HG03457 (cell line): ENCODE measurements at regions not wholly inside any gene's neighbourhood (a gene's known extent, or its start where the extent isn't known, plus 50 kb on each side); places are given as distances from the start of the nearest gene placed in this dataset.

ENCODE experiments used
- ATAC-seq: cut with Tn5 transposase; IDR thresholded peaks from one replicate; pipeline ENCODE4 v1.9.1; 2021; ENCODE audit warnings: moderate number of reproducible peaks; ENCODE audit not compliant: unreplicated experiment

- no peak for ATAC-seq
Observed at GRCh38 chr11:23232652-23233051, 372.4 kb upstream of the CCDC179 start.

GRCh38 chr11:23233075-23233474 lies 372.8 kb upstream of the CCDC179 start:
- no peak for ATAC-seq

- no peak for ATAC-seq
Observed at GRCh38 chr11:23236826-23237555, 376.7 kb upstream of the CCDC179 start.

DNA sequence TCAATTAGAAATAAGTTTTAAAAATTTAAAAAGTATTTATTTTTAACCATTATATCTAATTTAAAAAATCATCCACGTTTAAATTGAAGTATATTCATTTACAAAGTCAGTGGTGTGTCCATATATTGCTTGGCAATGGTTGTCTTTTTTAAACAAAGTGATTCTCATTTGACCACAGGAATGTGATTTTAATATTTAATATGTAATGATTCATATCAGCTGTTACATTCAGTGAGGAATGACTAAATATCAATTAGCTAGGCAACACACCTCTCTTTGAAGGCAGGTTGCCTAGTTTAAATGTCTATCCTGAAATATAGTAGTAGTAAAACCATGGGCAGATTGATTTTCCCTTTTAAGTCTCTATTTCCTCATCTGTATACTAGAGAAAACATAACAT lies 392.2 kb upstream of the CCDC179 start:
- ATAC-seq, result no peak

DNA sequence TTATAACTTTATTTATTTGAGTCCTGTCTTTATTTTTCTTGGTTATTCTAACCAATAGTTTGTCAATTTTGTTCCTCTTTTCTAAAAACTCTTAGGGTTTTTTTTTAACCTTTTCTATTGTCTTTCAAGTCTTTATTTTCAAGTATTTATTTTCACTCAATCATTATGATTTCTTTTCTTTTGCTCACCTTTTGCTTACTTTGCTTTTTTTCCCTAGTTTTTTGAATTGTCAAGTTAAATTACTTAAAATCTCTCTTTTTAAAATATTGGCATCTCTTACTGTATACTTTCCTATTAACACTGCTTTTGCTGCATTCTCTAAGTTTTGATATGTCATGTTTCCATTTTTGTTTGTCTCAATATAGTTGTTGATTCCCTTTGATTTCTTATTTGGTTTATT lies 396.8 kb upstream of the CCDC179 start:
- ATAC-seq, result no peak

- ATAC-seq, result no peak
Observed at GRCh38 chr11:23257556-23257955, 397.3 kb upstream of the CCDC179 start.

GRCh38 chr11:23263466-23263865 lies 403.2 kb upstream of the CCDC179 start:
- no peak for ATAC-seq

DNA sequence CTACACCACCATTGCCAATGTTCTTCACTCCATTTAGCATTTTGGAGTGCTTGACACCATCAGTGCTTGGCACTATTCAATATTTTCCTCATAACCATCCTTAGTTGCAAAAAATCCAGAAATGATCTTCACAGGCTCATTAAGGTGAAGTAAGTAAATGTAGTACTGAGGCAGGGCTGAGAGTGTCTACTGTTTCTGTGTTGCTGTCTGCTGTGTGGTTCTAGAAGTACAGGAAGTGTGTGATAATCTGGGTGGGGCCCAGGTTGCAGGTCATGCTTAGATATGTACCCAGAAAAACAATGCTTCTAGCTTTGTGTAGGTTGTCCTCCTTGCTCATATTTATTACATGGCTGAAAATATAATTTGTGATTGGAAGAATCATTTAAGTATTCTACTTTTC lies 411.8 kb upstream of the CCDC179 start:
- no peak for ATAC-seq

- ATAC-seq, result no peak
Observed at GRCh38 chr11:23278121-23278520, 417.8 kb upstream of the CCDC179 start.

DNA sequence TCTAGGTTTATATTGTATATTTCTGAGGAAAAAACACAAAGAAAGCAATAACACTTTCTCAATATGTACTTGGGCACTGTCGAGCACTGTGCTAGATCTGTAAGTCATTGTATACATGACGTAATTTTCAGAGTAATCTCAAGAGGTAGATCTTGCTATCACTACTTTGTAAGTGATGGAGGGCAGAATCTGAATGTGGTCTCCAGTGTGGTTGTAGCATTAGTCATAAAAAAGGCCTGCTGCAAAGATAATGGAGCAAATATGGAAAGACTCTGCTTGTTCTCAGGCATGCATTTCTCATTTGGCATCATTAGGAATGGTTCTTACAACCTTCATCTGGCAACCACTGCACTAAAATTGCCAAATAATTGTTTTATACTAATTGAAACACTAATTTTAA lies 419.8 kb upstream of the CCDC179 start:
- ATAC-seq, result no peak

DNA sequence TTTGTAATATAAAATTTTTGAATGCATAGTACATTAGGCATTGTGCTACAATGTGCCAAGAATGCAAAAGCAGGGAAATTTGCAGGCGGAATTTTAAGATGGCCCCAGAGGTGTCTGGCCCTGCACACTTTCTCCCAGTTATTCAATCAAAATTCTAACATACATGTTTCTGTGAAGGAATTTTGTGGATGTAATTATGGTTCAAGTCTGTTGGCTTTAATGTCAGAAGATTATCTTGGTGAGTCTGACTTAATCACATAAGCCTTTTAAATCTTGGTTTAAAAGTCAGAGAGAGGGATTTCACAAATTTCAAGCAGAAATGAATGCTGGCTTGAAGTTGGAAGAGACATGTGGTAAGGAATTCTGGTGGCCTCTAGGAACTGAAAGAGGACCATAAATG lies 423.4 kb upstream of the CCDC179 start:
- no peak for ATAC-seq

- no peak for ATAC-seq
Observed at GRCh38 chr11:23284631-23285030, 424.4 kb upstream of the CCDC179 start.

DNA sequence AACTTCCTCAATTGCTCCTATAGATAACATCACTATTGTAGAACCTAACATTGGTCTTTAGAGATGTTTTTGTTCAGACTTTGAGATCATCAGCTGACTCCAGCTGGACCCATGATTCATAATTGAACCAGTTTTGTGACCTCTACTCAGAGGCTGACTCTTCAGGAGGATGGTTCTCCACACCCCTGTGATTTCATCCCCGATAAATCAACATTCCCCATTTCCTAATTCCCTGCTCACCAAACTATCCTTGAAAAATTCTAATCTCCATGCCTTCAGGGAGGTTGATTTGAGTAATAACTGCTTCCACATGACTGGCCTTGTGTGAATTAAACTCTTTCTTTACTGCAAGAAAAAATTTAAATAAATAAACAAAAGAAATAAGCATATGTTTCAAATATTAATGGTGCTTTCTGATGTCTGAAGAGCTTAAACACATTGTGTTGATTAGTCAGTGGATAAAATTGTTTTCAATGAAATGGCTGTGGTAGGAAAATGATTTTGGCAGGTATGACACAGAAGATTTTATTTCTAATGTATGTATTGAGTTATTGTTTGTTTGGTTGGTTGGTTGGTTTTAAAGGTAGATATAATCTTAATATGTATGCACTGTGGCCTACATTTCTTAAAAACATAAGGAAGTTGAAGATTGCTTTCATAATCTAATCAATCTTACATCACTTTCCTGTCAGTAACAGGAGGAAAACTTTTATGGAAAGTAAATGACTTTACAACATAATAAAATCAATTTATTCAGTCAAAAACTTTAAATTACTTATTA lies 427.9 kb upstream of the CCDC179 start:
- no peak for ATAC-seq

- ATAC-seq, result no peak
Observed at GRCh38 chr11:23295241-23295640, 435.0 kb upstream of the CCDC179 start.

DNA sequence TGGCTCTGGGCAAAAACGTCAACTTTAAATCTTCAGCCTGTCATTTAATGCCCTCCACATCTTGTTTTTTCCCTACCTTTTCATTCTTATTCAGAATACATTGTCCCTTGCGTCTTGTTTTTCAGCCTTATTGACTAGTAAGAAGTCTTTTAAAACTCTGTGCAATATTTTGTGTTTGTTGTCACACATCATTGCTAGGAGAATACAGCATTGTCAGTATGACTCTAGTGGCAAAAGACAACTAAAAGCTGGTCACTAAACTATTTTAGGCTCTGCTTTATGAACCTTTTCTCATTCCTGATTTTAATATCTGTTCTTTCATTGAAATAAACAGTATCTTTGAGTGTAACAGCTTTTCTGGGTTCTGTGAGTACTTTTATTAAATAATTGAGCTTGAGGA lies 447.8 kb upstream of the CCDC179 start:
- no peak for ATAC-seq

DNA sequence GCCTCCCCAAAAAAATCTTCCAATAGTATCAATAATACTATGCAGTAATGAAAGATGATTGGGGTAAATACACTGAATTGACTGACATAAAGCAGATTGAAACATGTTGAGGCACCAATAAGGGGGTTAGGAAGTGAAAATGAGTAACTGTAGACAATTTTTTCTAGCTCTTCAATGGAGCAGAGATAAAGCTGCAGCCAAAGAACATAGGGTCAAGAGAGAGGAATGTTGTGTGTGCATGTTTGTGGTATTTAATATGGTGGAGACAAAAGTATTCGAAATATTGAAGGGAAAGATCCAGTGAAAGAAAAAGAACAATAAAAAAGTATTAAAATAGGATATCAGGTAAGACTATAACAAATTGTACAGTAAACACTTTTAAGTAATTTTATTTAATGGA lies 450.0 kb upstream of the CCDC179 start:
- no peak for ATAC-seq

GRCh38 chr11:23311986-23312940 lies 452.0 kb upstream of the CCDC179 start:
- no peak for ATAC-seq

DNA sequence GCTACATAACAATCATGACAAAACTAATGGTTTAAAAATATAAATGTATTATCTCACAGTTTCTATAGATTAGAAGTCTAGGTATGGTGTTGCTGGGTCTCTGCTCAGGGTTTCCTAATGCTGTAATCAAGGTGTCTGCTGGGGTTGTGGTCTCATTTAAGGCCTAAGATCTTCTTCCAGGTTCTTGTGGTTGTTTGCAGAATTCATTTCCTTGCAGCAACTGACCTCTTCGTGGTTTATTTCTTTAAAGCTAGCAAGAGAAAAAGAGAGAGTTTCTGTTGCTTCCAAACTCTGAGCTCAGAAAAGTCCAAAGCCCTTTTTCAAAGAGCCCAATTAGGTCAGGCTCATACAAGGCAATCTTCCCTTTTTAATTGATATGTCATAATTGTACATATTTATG lies 452.7 kb upstream of the CCDC179 start:
- ATAC-seq, result no peak

GRCh38 chr11:23314162-23314561 lies 453.9 kb upstream of the CCDC179 start:
- no peak for ATAC-seq

GRCh38 chr11:23315286-23315685 lies 455.0 kb upstream of the CCDC179 start:
- ATAC-seq, result no peak

DNA sequence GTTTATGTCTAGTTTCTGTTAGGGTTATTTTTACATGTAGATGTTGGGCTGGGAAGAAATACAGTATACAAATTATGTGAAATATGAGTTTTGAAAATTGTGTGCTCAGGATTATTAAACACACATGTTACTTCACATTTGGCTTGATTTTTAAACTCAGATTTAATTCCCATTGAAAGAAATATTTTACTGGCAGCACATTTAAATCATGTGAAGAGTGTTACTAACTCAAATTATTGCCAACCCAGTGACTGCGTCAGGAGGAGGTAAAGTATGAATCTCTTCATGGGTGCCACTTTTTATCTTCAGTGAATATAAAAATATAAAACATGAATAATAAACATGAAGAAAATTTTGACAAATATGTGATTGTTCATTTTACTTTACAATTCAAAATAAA lies 457.5 kb upstream of the CCDC179 start:
- ATAC-seq, result no peak
